ENCODE measurements at regions not wholly inside any gene's neighbourhood (a gene's known extent, or its start where the extent isn't known, plus 50 kb on each side); places are given as distances from the start of the nearest gene placed in this dataset.

DNA sequence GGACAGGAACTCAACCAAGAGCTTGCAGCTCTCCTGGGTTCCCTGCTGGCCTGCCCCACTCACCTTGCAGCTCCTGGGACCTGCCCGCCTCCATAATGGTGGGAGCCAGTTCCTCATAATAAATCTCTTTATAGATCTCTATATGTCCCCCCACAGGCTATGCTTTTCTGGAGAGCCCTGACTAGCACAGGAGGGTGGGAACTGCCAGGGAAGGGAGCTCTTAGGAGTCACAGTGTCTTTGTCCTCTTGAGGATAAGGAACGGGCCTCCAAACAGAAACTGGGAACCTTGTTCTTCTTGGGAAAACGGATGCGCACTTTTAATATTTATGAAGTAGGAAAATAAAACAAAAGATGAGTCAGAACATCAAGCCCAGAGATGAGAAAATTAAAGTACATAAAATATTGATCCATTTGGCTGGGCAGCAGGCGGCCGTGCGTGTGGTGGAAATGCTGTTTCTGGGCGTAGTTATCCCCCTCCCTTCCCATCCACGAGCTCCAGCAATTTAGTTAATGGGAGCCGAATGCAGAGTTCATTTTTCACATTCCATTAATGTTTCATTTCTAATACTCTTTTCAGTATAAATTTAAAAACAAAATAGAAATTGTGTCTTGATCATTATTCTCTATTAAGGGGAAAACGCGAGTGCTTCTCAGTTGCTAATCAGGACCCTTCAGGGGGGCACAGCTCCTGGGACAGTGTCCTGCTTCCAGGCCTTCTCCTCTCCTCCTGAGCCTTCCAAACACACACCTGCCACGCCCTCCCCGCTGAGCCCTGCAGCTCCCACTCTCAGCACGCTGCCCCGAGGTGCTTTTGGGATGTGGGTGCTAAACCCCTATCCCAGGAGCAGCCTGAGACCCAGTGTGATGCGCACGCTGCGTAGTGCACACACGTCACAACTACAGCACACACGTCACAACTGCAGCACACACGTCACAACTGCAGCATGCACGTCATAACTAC lies 323.3 kb upstream of the AJAP1 start:
- FAIRE-seq, result no peak
- no peak for TF ChIP-seq POLR2A (IDR thresholded peaks at IDR 0.05; ENCODE audit: low read depth, low read length)

GRCh38 chr1:4331767-4332163 lies 322.6 kb upstream of the AJAP1 start:
- TF ChIP-seq POLR2A (IDR thresholded peaks at IDR 0.05; ENCODE audit: low read depth, low read length), result no peak
- no peak for FAIRE-seq
- DNase-seq (ENCODE audit: insufficient read length, low spot score), result no peak

More for the DNA sequence above, 323.3 kb upstream of the AJAP1 start:
- DNase-seq (ENCODE audit: insufficient read length, low spot score), result no peak

GRCh38 chr1:4336507-4336906 lies 317.9 kb upstream of the AJAP1 start:
- no peak for TF ChIP-seq POLR2A (IDR thresholded peaks at IDR 0.05; ENCODE audit: low read depth, low read length)
- FAIRE-seq, result peak; percentile 61
- DNase-seq (ENCODE audit: insufficient read length, low spot score), result no peak

DNA sequence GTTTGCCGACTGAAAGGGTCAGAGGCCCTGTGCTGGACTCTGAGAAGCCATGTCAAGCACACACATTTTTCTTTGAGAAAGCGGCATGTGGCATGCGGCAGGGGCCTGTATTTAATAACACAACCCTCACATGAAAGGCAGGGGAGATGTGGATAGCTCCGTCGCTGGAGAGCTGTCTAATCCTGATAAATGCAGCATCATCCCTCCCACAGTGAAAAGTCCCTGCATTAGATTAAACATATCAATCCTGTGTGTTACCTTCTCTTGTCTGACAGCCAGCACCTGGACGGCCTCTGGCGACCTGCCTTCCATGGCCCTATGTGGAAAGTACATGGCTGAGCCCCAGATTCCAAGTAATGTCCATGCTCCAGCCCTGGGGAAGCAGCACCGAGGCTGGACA lies 313.0 kb upstream of the AJAP1 start:
- FAIRE-seq, result no peak
- no peak for DNase-seq (ENCODE audit: insufficient read length, low spot score)
- TF ChIP-seq POLR2A (IDR thresholded peaks at IDR 0.05; ENCODE audit: low read depth, low read length), result no peak

GRCh38 chr1:4344065-4344732 lies 310.2 kb upstream of the AJAP1 start:
- FAIRE-seq (no peak), DNase-seq (ENCODE audit: insufficient read length, low spot score) (no peak)
- TF ChIP-seq POLR2A (IDR thresholded peaks at IDR 0.05; ENCODE audit: low read depth, low read length), result no peak

DNA sequence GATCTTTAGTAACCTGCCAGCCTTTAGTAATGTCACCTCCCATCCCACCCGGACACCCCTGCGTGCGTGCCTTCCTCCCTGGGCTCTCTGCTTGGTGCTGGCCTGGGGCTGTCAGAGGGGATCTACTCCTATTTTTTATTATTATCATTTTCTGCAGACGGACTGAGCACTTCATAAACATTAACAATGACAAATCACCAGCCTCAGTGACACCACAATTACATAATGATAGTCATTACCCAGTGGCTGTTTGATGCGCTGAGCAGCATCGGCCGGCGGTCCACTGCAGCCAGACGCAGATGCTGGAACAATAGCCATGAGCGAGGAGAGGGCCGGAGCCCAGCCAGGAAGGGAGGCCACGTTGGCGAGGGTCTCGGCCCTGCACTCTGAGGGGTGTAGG lies 309.3 kb upstream of the AJAP1 start:
- DNase-seq (ENCODE audit: insufficient read length, low spot score) (no peak), FAIRE-seq (no peak)
- no peak for TF ChIP-seq POLR2A (IDR thresholded peaks at IDR 0.05; ENCODE audit: low read depth, low read length)

GRCh38 chr1:4346131-4346530 lies 308.3 kb upstream of the AJAP1 start:
- TF ChIP-seq POLR2A (IDR thresholded peaks at IDR 0.05; ENCODE audit: low read depth, low read length), result no peak
- DNase-seq (ENCODE audit: insufficient read length, low spot score), result no peak
- no peak for FAIRE-seq

DNA sequence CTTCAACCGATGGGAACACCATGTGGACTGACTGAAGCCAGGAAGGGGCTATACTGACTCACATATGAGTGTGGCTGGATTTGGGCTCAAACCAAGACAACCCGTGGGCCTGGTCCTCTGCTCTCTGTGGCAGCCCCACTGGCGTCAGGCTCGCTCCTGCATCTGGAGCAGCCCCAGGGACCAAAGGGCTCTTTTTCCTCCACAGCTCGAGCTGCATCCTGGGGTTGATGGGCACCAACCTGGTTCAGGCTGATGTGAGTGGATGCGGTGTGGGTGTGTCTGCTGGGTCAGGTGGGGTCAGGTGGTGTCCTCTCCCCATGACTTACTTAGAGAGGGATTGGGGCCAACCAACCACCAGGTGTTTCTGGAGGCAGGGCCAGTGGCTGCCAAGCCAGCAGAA lies 303.0 kb upstream of the AJAP1 start:
- TF ChIP-seq POLR2A (IDR thresholded peaks at IDR 0.05; ENCODE audit: low read depth, low read length), result no peak
- no peak for DNase-seq (ENCODE audit: insufficient read length, low spot score)
- no peak for FAIRE-seq

DNA sequence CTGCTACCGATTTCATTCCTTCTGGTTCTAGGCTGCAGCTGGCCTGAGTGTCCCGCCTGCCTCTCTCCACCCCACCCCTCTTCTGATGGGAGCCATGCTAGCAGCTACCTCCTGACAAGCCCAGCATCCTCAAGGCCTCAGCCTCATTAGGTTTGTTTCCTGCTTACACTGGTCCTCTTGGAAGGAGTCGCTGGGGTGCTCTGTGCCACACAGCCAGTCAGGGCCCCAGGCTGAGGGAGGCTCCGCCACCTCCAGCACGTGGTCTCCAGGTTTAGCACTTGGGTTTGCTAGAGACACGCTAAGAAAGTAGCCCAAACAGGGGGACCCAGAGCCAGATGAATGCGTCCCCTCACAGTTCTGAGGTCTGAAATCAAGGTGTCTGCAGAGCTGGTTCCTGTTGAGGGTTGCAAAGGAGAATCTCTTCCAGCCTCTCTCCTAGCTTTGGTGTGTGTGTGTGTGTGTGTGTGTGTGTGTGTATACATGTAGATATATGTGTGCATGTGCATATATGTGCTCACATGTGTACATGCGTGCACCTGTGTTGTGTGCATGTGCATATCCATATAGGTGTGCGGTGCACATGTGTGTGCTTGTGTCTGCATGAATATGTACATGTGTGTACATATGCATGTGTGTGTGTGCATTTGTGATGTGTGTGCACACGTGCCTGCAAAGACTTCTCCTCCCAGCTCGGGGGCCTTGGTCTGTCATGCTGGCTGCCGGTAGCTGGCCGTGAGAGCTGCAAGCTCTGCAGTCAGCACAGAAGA lies 301.1 kb upstream of the AJAP1 start:
- FAIRE-seq (no peak), DNase-seq (ENCODE audit: insufficient read length, low spot score) (no peak)
- TF ChIP-seq POLR2A (IDR thresholded peaks at IDR 0.05; ENCODE audit: low read depth, low read length), result no peak

DNA sequence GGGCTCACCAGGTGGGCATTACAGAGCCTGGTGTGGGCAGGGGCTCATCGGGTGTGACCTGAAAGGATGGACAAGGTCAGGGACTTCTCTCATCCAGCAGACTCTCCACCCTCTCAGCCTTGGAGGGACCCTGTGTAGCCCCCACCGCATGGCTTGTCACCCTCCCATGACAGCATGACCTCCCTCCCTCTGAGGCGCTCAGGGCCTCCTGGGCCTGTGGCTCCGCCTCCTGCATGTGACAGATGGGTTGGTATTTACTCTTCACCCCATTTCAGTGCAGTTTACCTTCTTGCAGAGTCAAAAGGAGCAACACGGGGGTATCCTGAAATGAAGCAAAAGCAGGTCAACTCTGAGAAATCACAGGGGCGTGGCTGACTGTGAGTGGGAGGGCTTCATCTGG lies 298.6 kb upstream of the AJAP1 start:
- no peak for TF ChIP-seq POLR2A (IDR thresholded peaks at IDR 0.05; ENCODE audit: low read depth, low read length)
- no peak for DNase-seq (ENCODE audit: insufficient read length, low spot score)
- no peak for FAIRE-seq

GRCh38 chr1:4362314-4363044 lies 291.9 kb upstream of the AJAP1 start:
- no peak for FAIRE-seq
- no peak for TF ChIP-seq POLR2A (IDR thresholded peaks at IDR 0.05; ENCODE audit: low read depth, low read length)
- DNase-seq (ENCODE audit: insufficient read length, low spot score), result no peak

GRCh38 chr1:4366091-4366490 lies 288.3 kb upstream of the AJAP1 start:
- TF ChIP-seq POLR2A (IDR thresholded peaks at IDR 0.05; ENCODE audit: low read depth, low read length), result no peak
- DNase-seq (ENCODE audit: insufficient read length, low spot score) (no peak), FAIRE-seq (no peak)

- FAIRE-seq, result no peak
These were observed 287.1 kb upstream of the AJAP1 start for GRCh38 chr1:4367230-4367777.

More at GRCh38 chr1:4367230-4367777, 287.1 kb upstream of the AJAP1 start:
- DNase-seq (ENCODE audit: insufficient read length, low spot score), result no peak
- TF ChIP-seq POLR2A (IDR thresholded peaks at IDR 0.05; ENCODE audit: low read depth, low read length), result no peak
